ENCODE measurements at regions not wholly inside any gene's neighbourhood (a gene's known extent, or its start where the extent isn't known, plus 50 kb on each side); places are given as distances from the start of the nearest gene placed in this dataset.

GRCh38 chr1:25066256-25066655 lies 136.2 kb upstream of the RUNX3 start:
- ATAC-seq (no peak), DNase-seq (ENCODE audit: low read depth, low spot score) (no peak)
- Histone ChIP-seq H3K9me3 (ENCODE audit: control insufficient read depth, insufficient read depth, low read depth, low read length) (no peaks in the 10 kb centered on the region), H3K36me3 (ENCODE audit: control insufficient read depth, insufficient read depth, low read length) (no peaks in the 10 kb centered on the region), H3K4me1 (ENCODE audit: control insufficient read depth, insufficient read depth, low read length) (peaks cover 5% of the 10 kb centered on the region; the same call in 1 of the 2 replicates), H3K4me3 (ENCODE audit: low read depth in 2 of 2, low read length in 2 of 2) (no peak overlapping the region), H3K27ac (ENCODE audit: low read length) (no peak overlapping the region), H3K27me3 (ENCODE audit: control insufficient read depth, insufficient read depth, low read length) (no peaks in the 10 kb centered on the region)
- in situ Hi-C loops (cut with HindIII; ENCODE audit: low pct_unique_long_range_greater_than_20kb, low sequenced_read_pairs) (no loop called here), intact Hi-C loops (cut with micrococcal nuclease; ENCODE audit: unreplicated experiment) (no loop called here)
- CTCF ChIA-PET, result interaction anchor here (1.7 kb wide), 1 partner anchor 29 kb away, joined by 3 read pairs; no protein-coding TSS in a partner anchor
- POLR2A ChIA-PET, result interaction anchor here (0.6 kb wide), 1 partner anchor 161 kb away, joined by 13 read pairs; no protein-coding TSS in a partner anchor
- TF ChIP-seq SIN3A (IDR thresholded peaks at IDR 0.05; ENCODE audit: borderline replicate concordance, insufficient read depth, low read depth, low read length) (no peak), REST (IDR thresholded peaks at IDR 0.05; ENCODE audit: insufficient read depth in 1 of 2, low read depth in 2 of 2, low read length in 1 of 2) (no peak), POLR2AphosphoS5 (IDR thresholded peaks at IDR 0.05; ENCODE audit: low read depth, low read length) (no peak), TCF7L2 (IDR thresholded peaks at IDR 0.05; ENCODE audit: low read depth, low read length) (no peak)
- no TSS peak for BruUV-seq (replicated peaks)

GRCh38 chr1:25065795-25066238 lies 135.7 kb upstream of the RUNX3 start:
- CTCF ChIA-PET, result interaction anchor here (1.7 kb wide), 1 partner anchor 29 kb away, joined by 3 read pairs; no protein-coding TSS in a partner anchor
- in situ Hi-C loops (cut with HindIII; ENCODE audit: low pct_unique_long_range_greater_than_20kb, low sequenced_read_pairs) (no loop called here), intact Hi-C loops (cut with micrococcal nuclease; ENCODE audit: unreplicated experiment) (no loop called here)
- DNase-seq (ENCODE audit: low read depth, low spot score) (no peak), ATAC-seq (no peak)
- POLR2A ChIA-PET, result interaction anchor here (0.6 kb wide), 1 partner anchor 160 kb away, joined by 13 read pairs; no protein-coding TSS in a partner anchor
- Histone ChIP-seq H3K27me3 (ENCODE audit: control insufficient read depth, insufficient read depth, low read length) (no peaks in the 10 kb centered on the region), H3K9me3 (ENCODE audit: control insufficient read depth, insufficient read depth, low read depth, low read length) (no peaks in the 10 kb centered on the region), H3K4me1 (ENCODE audit: control insufficient read depth, insufficient read depth, low read length) (peaks cover 5% of the 10 kb centered on the region; the same call in 1 of the 2 replicates), H3K36me3 (ENCODE audit: control insufficient read depth, insufficient read depth, low read length) (no peaks in the 10 kb centered on the region), H3K27ac (ENCODE audit: low read length) (no peak overlapping the region), H3K4me3 (ENCODE audit: low read depth in 2 of 2, low read length in 2 of 2) (no peak overlapping the region)
- no TSS peak for BruUV-seq (replicated peaks)
- no peak for TF ChIP-seq REST (IDR thresholded peaks at IDR 0.05; ENCODE audit: insufficient read depth in 1 of 2, low read depth in 2 of 2, low read length in 1 of 2)
- TF ChIP-seq CTCF (IDR thresholded peaks at IDR 0.05), result no peak
- no peak for TF ChIP-seq POLR2AphosphoS5 (IDR thresholded peaks at IDR 0.05; ENCODE audit: low read depth, low read length)
- TF ChIP-seq TCF7L2 (IDR thresholded peaks at IDR 0.05; ENCODE audit: low read depth, low read length), result no peak
